ENCODE measurements at regions not wholly inside any gene's neighbourhood (a gene's known extent, or its start where the extent isn't known, plus 50 kb on each side); places are given as distances from the start of the nearest gene placed in this dataset.

- H3K27me3 ChIP-seq (ENCODE audit: control insufficient read depth, insufficient read depth), result no peaks in the 10 kb centered on the region
- intact Hi-C loops (cut with DNase I), result no loop called here
- no peaks in the 10 kb centered on the region for H3K9me3 ChIP-seq (ENCODE audit: control insufficient read depth, low read length)
- DNase-seq, result no peak
- no peak overlapping the region for H3K27ac ChIP-seq (ENCODE audit: low read length)
- no peak overlapping the region for H3K4me3 ChIP-seq (ENCODE audit: low read length)
- no peaks in the 10 kb centered on the region for H3K4me1 ChIP-seq (ENCODE audit: control insufficient read depth, insufficient read depth, low read length)
- no peak for ATAC-seq
Measured at GRCh38 chr9:87286506-87286905, 211.2 kb upstream of the DAPK1 start.

- H3K27ac ChIP-seq (ENCODE audit: low read length), result no peak overlapping the region
- H3K4me3 ChIP-seq (ENCODE audit: low read length), result no peak overlapping the region
- ATAC-seq (no peak), DNase-seq (no peak)
- no peaks in the 10 kb centered on the region for H3K9me3 ChIP-seq (ENCODE audit: control insufficient read depth, low read length)
- H3K4me1 ChIP-seq (ENCODE audit: control insufficient read depth, insufficient read depth, low read length), result no peaks in the 10 kb centered on the region
- no peaks in the 10 kb centered on the region for H3K27me3 ChIP-seq (ENCODE audit: control insufficient read depth, insufficient read depth)
- WGBS, result 59% methylated on average over 4 of the region's 4 CpGs
- intact Hi-C loops (cut with DNase I), result no loop called here
Measured at GRCh38 chr9:87290241-87291052, 207.2 kb upstream of the DAPK1 start.

GRCh38 chr9:87292449-87293191 lies 205.0 kb upstream of the DAPK1 start:
- Histone ChIP-seq H3K9me3 (ENCODE audit: control insufficient read depth, low read length) (no peaks in the 10 kb centered on the region), H3K27ac (ENCODE audit: low read length) (no peak overlapping the region), H3K27me3 (ENCODE audit: control insufficient read depth, insufficient read depth) (no peaks in the 10 kb centered on the region), H3K4me3 (ENCODE audit: low read length) (no peak overlapping the region), H3K4me1 (ENCODE audit: control insufficient read depth, insufficient read depth, low read length) (no peaks in the 10 kb centered on the region)
- WGBS, result 90% methylated on average over 2 of the region's 2 CpGs
- no peak for ATAC-seq
- DNase-seq, result no peak
- intact Hi-C loops (cut with DNase I), result no loop called here

GRCh38 chr9:87294126-87294525 lies 203.5 kb upstream of the DAPK1 start:
- Histone ChIP-seq H3K9me3 (ENCODE audit: control insufficient read depth, low read length) (no peaks in the 10 kb centered on the region), H3K27ac (ENCODE audit: low read length) (no peak overlapping the region), H3K4me3 (ENCODE audit: low read length) (no peak overlapping the region), H3K27me3 (ENCODE audit: control insufficient read depth, insufficient read depth) (no peaks in the 10 kb centered on the region), H3K4me1 (ENCODE audit: control insufficient read depth, insufficient read depth, low read length) (no peaks in the 10 kb centered on the region)
- intact Hi-C loops (cut with DNase I), result no loop called here
- DNase-seq (no peak), ATAC-seq (no peak)
- WGBS, result 95% methylated on average over 2 of the region's 2 CpGs

- Histone ChIP-seq H3K27ac (ENCODE audit: low read length) (no peak overlapping the region), H3K27me3 (ENCODE audit: control insufficient read depth, insufficient read depth) (no peaks in the 10 kb centered on the region), H3K4me1 (ENCODE audit: control insufficient read depth, insufficient read depth, low read length) (no peaks in the 10 kb centered on the region), H3K9me3 (ENCODE audit: control insufficient read depth, low read length) (no peaks in the 10 kb centered on the region), H3K4me3 (ENCODE audit: low read length) (no peak overlapping the region)
- intact Hi-C loops (cut with DNase I), result no loop called here
- DNase-seq (no peak), ATAC-seq (no peak)
- 81% methylated on average over 2 of the region's 2 CpGs for WGBS
Measured at GRCh38 chr9:87300915-87301314, 196.8 kb upstream of the DAPK1 start.

- Histone ChIP-seq H3K27me3 (ENCODE audit: control insufficient read depth, insufficient read depth) (no peaks in the 10 kb centered on the region), H3K4me3 (ENCODE audit: low read length) (no peak overlapping the region), H3K4me1 (ENCODE audit: control insufficient read depth, insufficient read depth, low read length) (no peaks in the 10 kb centered on the region), H3K9me3 (ENCODE audit: control insufficient read depth, low read length) (no peaks in the 10 kb centered on the region), H3K27ac (ENCODE audit: low read length) (no peak overlapping the region)
- intact Hi-C loops (cut with DNase I), result no loop called here
- no peak for ATAC-seq
- no peak for DNase-seq
Measured at GRCh38 chr9:87301371-87301770, 196.3 kb upstream of the DAPK1 start.

- intact Hi-C loops (cut with DNase I), result no loop called here
- Histone ChIP-seq H3K4me3 (ENCODE audit: low read length) (no peak overlapping the region), H3K4me1 (ENCODE audit: control insufficient read depth, insufficient read depth, low read length) (no peaks in the 10 kb centered on the region), H3K27ac (ENCODE audit: low read length) (no peak overlapping the region), H3K27me3 (ENCODE audit: control insufficient read depth, insufficient read depth) (no peaks in the 10 kb centered on the region), H3K9me3 (ENCODE audit: control insufficient read depth, low read length) (no peaks in the 10 kb centered on the region)
- WGBS, result 40% methylated on average over 7 of the region's 7 CpGs
- DNase-seq (peak in 2 of 3 donors; percentile 57 to 58), ATAC-seq (no peak)
Measured at GRCh38 chr9:87305151-87305550, 192.5 kb upstream of the DAPK1 start.

GRCh38 chr9:87306006-87306405 lies 191.7 kb upstream of the DAPK1 start:
- no peak overlapping the region for H3K27ac ChIP-seq (ENCODE audit: low read length)
- H3K4me1 ChIP-seq (ENCODE audit: control insufficient read depth, insufficient read depth, low read length), result no peaks in the 10 kb centered on the region
- WGBS, result 69% methylated on average over 3 of the region's 3 CpGs
- intact Hi-C loops (cut with DNase I), result no loop called here
- DNase-seq (no peak), ATAC-seq (no peak)
- H3K4me3 ChIP-seq (ENCODE audit: low read length), result no peak overlapping the region
- H3K9me3 ChIP-seq (ENCODE audit: control insufficient read depth, low read length), result no peaks in the 10 kb centered on the region
- H3K27me3 ChIP-seq (ENCODE audit: control insufficient read depth, insufficient read depth), result no peaks in the 10 kb centered on the region

- Histone ChIP-seq H3K4me1 (ENCODE audit: control insufficient read depth, insufficient read depth, low read length) (no peaks in the 10 kb centered on the region), H3K27ac (ENCODE audit: low read length) (no peak overlapping the region), H3K4me3 (ENCODE audit: low read length) (no peak overlapping the region), H3K27me3 (ENCODE audit: control insufficient read depth, insufficient read depth) (no peaks in the 10 kb centered on the region), H3K9me3 (ENCODE audit: control insufficient read depth, low read length) (no peaks in the 10 kb centered on the region)
- WGBS, result 60% methylated on average over 5 of the region's 5 CpGs
- no peak for DNase-seq
- intact Hi-C loops (cut with DNase I), result no loop called here
- no peak for ATAC-seq
Measured at GRCh38 chr9:87307848-87308247, 189.8 kb upstream of the DAPK1 start.

GRCh38 chr9:87309236-87309635 lies 188.4 kb upstream of the DAPK1 start:
- no peaks in the 10 kb centered on the region for H3K9me3 ChIP-seq (ENCODE audit: control insufficient read depth, low read length)
- no peak overlapping the region for H3K4me3 ChIP-seq (ENCODE audit: low read length)
- intact Hi-C loops (cut with DNase I), result no loop called here
- DNase-seq (no peak), ATAC-seq (no peak)
- no peaks in the 10 kb centered on the region for H3K27me3 ChIP-seq (ENCODE audit: control insufficient read depth, insufficient read depth)
- H3K4me1 ChIP-seq (ENCODE audit: control insufficient read depth, insufficient read depth, low read length), result no peaks in the 10 kb centered on the region
- 54% methylated on average over 6 of the region's 6 CpGs for WGBS
- H3K27ac ChIP-seq (ENCODE audit: low read length), result no peak overlapping the region

GRCh38 chr9:87310827-87311523 lies 186.7 kb upstream of the DAPK1 start:
- DNase-seq, result no peak
- intact Hi-C loops (cut with DNase I), result no loop called here
- no peaks in the 10 kb centered on the region for H3K27me3 ChIP-seq (ENCODE audit: control insufficient read depth, insufficient read depth)
- no peak for ATAC-seq
- H3K27ac ChIP-seq (ENCODE audit: low read length), result no peak overlapping the region
- no peaks in the 10 kb centered on the region for H3K4me1 ChIP-seq (ENCODE audit: control insufficient read depth, insufficient read depth, low read length)
- H3K9me3 ChIP-seq (ENCODE audit: control insufficient read depth, low read length), result no peaks in the 10 kb centered on the region
- no peak overlapping the region for H3K4me3 ChIP-seq (ENCODE audit: low read length)
- WGBS, result 93% methylated on average over 4 of the region's 4 CpGs

All from right cardiac atrium (tissue), 5 donors.